IPS-20b (cell line): ENCODE measurements at regions not wholly inside any gene's neighbourhood (a gene's known extent, or its start where the extent isn't known, plus 50 kb on each side); places are given as distances from the start of the nearest gene placed in this dataset.
"Not testable (repeated sequence)": the region's sequence is repeated elsewhere in the genome, so short reads cannot be mapped to it uniquely, and the experiment has no call there.

ENCODE experiments used
- H3K27ac ChIP-seq: one replicate; pipeline ENCODE4 v1.5.1; 2013; ENCODE audit warnings: low read length
- H3K27me3 ChIP-seq: 2 replicates; pipeline ENCODE4 v1.6.1; 2013; ENCODE audit warnings: mild to moderate bottlenecking, low read length, inconsistent platforms; ENCODE audit not compliant: insufficient read depth
- H3K36me3 ChIP-seq: 2 replicates; pipeline ENCODE4 v1.6.1; 2013; ENCODE audit warnings: low read depth, mild to moderate bottlenecking, inconsistent platforms, low read length, moderate library complexity; ENCODE audit not compliant: insufficient read depth
- H3K4me1 ChIP-seq: 2 replicates; pipeline ENCODE4 v1.6.1; 2013; ENCODE audit warnings: mild to moderate bottlenecking, control low read depth, inconsistent platforms, low read length, moderate library complexity; ENCODE audit not compliant: insufficient read depth
- H3K4me3 ChIP-seq: 2 replicates; pipeline ENCODE4 v1.5.1; 2013; ENCODE audit warnings: mild to moderate bottlenecking, low read length, inconsistent platforms
- H3K9ac ChIP-seq: 2 replicates; pipeline ENCODE4 v1.6.1; 2013; ENCODE audit warnings: low read depth, mild to moderate bottlenecking, inconsistent platforms, low read length, moderate library complexity
- H3K9me3 ChIP-seq: 2 replicates; pipeline ENCODE4 v1.6.1; 2013; ENCODE audit warnings: mild to moderate bottlenecking, low read depth, low read length, inconsistent platforms; ENCODE audit not compliant: insufficient read depth

DNA sequence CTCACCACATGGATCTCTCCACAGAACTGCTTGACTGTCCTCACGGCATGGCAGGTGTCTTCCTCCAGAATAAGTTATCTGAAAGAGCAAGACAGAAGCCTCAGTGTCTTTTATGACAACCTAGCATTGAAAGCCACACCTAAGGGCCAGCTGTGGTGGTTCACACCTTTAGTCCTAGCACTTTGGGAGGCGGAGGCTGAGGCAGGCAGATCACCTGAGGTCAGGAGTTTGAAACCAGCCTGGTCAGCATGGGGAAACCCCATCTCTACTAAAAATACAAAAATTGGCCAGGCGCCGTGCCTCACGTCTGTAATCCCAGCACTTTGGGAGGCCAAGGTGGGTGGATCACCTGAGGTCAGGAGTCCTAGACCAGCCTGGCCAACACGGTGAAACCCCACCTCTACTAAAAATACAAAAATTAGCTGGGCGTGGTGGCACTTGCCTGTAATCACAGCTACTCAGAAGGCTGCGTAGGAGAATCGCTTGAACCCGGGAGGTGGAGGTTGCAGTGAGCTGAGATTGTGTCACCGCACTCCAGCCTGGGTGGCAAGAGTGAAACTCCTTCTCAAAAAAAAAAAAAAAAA lies 180.6 kb upstream of the HAAO start:
- H3K27ac ChIP-seq, H3K9me3 ChIP-seq, H3K27me3 ChIP-seq: not testable (repeated sequence)

DNA sequence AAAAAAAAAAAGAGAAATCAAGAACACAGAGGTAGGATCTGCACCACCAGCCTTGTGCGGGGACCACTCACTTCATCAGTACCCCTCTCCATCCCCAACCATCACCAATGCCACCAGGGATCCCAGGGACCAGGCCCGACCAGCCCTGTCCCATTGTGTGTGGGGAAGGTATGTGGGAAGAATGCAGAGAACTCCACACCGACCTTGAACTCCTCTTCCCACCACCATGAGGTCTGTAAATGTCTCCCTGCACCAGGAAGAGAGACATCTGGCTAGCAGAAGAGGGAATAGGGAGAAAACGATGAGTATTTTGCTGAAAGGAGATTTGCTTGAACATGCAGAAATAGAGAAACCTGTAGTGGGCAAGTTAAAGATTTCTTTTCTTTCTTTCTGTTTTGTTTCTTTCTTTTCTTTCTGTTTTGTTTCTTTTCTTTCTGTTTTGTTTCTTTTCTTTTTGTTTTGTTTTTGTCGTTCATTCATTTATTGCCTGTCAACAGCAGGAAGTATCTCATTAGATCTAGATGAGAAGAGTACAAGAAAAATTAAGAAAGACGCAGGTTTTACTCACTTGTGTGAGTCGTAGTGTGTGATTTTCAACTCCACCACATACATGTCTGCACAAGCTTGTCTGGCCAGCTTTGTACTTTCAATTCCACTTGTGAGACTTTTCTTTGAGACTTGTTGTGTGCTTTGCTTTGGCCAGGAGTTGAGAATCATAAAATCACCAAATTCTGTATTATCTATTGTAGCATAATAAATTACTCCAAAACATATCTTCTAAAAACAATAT lies 179.8 kb upstream of the HAAO start:
- Histone ChIP-seq H3K9ac (no peak overlapping the region), H3K4me1 (no peaks in the 10 kb centered on the region; the same call in 1 of the 2 replicates), H3K27ac (no peak overlapping the region), H3K36me3 (no peaks in the 10 kb centered on the region), H3K27me3 (no peaks in the 10 kb centered on the region), H3K4me3 (no peak overlapping the region), H3K9me3 (no peaks in the 10 kb centered on the region; the same call in 1 of the 2 replicates)

More for the DNA sequence above, 180.6 kb upstream of the HAAO start:
- H3K9ac ChIP-seq, H3K4me1 ChIP-seq, H3K4me3 ChIP-seq, H3K36me3 ChIP-seq: not testable (repeated sequence)

DNA sequence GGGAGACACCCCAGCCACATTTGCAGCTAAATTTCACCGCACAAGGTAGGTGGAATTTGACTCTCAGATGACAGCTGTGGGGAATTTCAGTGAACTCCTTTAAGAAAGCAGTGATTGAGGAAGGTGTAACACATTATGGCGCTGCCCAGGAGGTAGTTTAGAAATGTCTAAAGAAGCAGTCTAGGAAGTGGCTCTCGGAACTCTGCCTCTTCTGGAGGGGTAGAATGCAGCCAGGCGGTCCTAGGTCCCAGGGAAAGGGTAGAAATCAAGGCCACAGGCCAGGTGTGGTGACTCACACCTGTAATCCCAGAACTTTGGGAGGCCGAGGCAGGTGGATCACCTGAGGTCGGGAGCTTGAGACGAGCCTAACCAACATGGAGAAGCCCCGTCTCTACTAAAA lies 179.0 kb upstream of the HAAO start:
- Histone ChIP-seq H3K9me3 (no peaks in the 10 kb centered on the region; the same call in 1 of the 2 replicates), H3K4me1 (no peaks in the 10 kb centered on the region; the same call in 1 of the 2 replicates), H3K27me3 (no peaks in the 10 kb centered on the region), H3K27ac (no peak overlapping the region), H3K36me3 (no peaks in the 10 kb centered on the region), H3K4me3 (no peak overlapping the region), H3K9ac (no peak overlapping the region)

- Histone ChIP-seq H3K9me3 (no peaks in the 10 kb centered on the region; the same call in 1 of the 2 replicates), H3K36me3 (no peaks in the 10 kb centered on the region), H3K4me1 (no peaks in the 10 kb centered on the region; the same call in 1 of the 2 replicates), H3K9ac (no peak overlapping the region), H3K27ac (no peak overlapping the region), H3K4me3 (no peak overlapping the region), H3K27me3 (no peaks in the 10 kb centered on the region)
Measured at GRCh38 chr2:42970151-42970550, 177.8 kb upstream of the HAAO start.

DNA sequence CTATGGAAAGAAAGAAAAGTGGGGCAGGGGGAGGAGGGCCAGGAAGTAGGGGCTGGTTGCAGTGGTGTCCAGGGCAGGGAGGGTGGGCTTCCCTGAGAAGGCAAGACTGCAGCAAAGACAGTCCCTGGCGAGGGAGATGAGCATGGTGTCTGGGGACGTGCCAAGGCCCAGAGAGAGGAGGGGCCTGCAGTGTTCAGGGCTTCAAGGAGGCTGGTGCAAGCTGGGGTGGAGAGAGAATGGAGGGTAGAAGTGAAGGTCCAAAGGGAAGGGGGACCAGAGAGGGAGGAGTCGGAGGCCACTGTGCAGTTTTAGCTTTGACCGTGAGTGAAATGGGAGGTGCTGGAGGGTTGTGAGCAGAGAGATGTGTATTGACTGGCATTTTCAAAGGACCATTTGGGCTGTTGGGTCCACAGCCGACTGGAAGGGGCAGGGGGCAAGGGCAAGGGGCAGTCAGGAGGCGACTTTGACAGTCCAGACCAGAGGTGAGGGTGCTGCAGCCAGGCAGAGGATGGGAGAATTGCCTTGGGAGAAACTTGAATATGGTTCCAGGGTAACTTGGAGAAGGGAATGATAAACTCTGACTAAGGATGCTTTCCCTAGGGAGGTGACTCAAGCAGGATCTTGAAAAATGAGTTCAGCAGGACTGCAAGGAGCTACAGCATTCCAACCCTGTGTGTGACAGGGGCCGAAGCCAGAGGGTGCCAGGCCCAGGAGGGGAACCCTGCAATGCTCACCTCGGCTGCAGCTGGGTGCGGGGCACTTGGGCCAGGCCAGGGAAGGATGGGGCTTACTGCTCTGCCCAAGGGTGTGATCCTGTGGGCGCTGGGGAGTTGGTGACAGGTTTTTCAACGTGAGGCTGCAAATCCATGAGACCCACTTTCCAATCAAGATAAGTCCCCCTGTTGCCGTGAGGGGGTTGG lies 177.1 kb upstream of the HAAO start:
- Histone ChIP-seq H3K9me3 (no peaks in the 10 kb centered on the region; the same call in 1 of the 2 replicates), H3K9ac (no peak overlapping the region), H3K27ac (no peak overlapping the region)

GRCh38 chr2:42967959-42968674 lies 175.7 kb upstream of the HAAO start:
- no peaks in the 10 kb centered on the region for H3K4me1 ChIP-seq
- no peaks in the 10 kb centered on the region for H3K36me3 ChIP-seq
- no peaks in the 10 kb centered on the region; the same call in 1 of the 2 replicates for H3K9me3 ChIP-seq
- no peak overlapping the region for H3K27ac ChIP-seq
- no peak overlapping the region for H3K9ac ChIP-seq
- no peak overlapping the region for H3K4me3 ChIP-seq
- no peaks in the 10 kb centered on the region for H3K27me3 ChIP-seq

More for the DNA sequence above, 177.1 kb upstream of the HAAO start:
- Histone ChIP-seq H3K4me3 (no peak overlapping the region), H3K36me3 (no peaks in the 10 kb centered on the region), H3K4me1 (no peaks in the 10 kb centered on the region; the same call in 1 of the 2 replicates), H3K27me3 (no peaks in the 10 kb centered on the region)

- no peak overlapping the region for H3K4me3 ChIP-seq
- H3K27ac ChIP-seq, result no peak overlapping the region
- H3K4me1 ChIP-seq, result peaks cover 7% of the 10 kb centered on the region; the same call in 1 of the 2 replicates
- H3K27me3 ChIP-seq, result no peaks in the 10 kb centered on the region
- H3K9me3 ChIP-seq, result no peaks in the 10 kb centered on the region
- H3K36me3 ChIP-seq, result no peaks in the 10 kb centered on the region
- no peak overlapping the region for H3K9ac ChIP-seq
Measured at GRCh38 chr2:42965910-42966309, 173.5 kb upstream of the HAAO start.

DNA sequence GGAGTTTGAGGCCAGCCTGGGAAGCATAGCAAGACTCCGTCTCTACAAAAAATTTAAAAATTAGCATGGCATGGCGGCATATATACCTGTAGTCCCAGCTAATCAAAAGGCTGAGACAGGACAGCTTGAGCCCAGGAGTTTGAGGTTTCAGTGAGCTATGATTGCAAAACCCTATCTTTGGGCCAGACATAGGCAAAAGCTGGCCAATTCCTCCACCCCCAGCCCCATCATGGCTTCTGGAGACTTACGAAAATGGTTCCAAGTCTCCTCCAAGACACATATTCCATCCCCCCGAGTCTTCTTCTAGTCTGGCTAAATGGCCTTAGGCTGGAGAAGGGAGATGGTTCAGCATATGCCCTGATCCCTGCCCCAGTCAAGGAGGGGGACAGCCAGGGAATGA lies 172.8 kb upstream of the HAAO start:
- Histone ChIP-seq H3K9me3 (no peaks in the 10 kb centered on the region), H3K4me1 (peaks cover 7% of the 10 kb centered on the region; the same call in 1 of the 2 replicates), H3K27ac (no peak overlapping the region), H3K27me3 (no peaks in the 10 kb centered on the region), H3K9ac (no peak overlapping the region), H3K4me3 (no peak overlapping the region), H3K36me3 (no peaks in the 10 kb centered on the region)

DNA sequence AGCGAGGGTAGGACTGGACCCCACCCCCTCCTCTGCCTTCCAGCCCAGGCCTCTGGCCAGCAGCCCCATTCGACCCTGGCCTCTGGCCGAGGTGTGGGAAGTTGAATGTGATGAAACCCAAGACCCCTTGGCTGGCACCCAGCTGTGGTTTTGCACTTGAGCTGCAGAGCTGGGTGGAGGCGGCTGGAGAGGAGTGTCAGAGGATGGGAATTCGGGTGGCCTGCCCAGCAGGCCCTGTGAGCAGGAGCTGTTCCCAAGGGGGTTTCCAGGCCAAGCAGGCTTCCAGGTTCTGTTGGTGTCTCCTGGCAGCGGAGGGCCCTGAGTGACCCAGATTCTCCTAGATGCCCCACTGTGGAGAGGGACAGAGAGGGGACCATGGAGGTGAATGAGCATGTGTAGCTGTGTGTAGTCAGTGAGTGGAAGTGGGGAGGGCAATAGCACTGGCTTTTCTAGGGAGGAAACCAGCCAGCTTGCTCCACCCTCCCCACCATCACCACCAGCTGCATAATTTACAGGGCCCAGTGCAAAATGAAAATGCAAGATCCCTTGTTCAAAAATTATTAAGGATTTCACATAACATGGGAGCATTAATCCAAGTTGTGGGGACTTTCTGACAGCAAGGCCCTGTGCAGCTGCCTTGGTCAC lies 172.2 kb upstream of the HAAO start:
- Histone ChIP-seq H3K27ac (no peak overlapping the region), H3K9me3 (no peaks in the 10 kb centered on the region), H3K4me1 (peaks cover 7% of the 10 kb centered on the region; the same call in 1 of the 2 replicates), H3K4me3 (no peak overlapping the region), H3K27me3 (no peaks in the 10 kb centered on the region), H3K9ac (no peak overlapping the region), H3K36me3 (no peaks in the 10 kb centered on the region)

GRCh38 chr2:42963452-42964068 lies 171.2 kb upstream of the HAAO start:
- Histone ChIP-seq H3K36me3 (no peaks in the 10 kb centered on the region), H3K9ac (no peak overlapping the region), H3K4me3 (no peak overlapping the region), H3K27me3 (no peaks in the 10 kb centered on the region), H3K27ac (no peak overlapping the region), H3K4me1 (peaks cover 7% of the 10 kb centered on the region; the same call in 1 of the 2 replicates), H3K9me3 (no peaks in the 10 kb centered on the region)
